GM21423 (cell line): ENCODE measurements at regions not wholly inside any gene's neighbourhood (a gene's known extent, or its start where the extent isn't known, plus 50 kb on each side); places are given as distances from the start of the nearest gene placed in this dataset.
"Not testable (repeated sequence)": the region's sequence is repeated elsewhere in the genome, so short reads cannot be mapped to it uniquely, and the experiment has no call there.

ENCODE experiments used
- ATAC-seq: cut with Tn5 transposase; IDR thresholded peaks from one replicate; pipeline ENCODE4 v1.9.1; 2021; ENCODE audit warnings: mild to moderate bottlenecking, moderate library complexity; ENCODE audit not compliant: unreplicated experiment

- no peak for ATAC-seq
These were observed 207.6 kb downstream of the EMP1 start for GRCh38 chr12:13404111-13404628.

DNA sequence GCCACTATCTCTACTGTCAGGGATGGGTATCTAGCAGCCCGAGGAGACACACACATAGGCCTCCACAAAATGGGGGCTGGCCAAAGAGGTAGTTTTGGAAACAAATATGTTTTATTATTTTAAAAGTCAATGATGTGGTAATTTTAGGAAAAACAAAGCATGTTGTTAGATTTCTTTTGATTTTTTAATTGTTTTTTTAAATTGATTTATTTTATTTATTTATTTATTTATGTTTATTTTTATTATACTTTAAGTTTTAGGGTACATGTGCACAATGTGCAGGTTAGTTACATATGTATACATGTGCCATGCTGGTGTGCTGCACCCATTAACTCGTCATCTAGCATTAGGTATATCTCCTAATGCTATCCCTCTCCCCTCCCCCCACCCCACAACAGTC lies 194.8 kb downstream of the EMP1 start:
- ATAC-seq: not testable (repeated sequence)

- ATAC-seq: no peak
These were observed 194.4 kb downstream of the EMP1 start for GRCh38 chr12:13390918-13391317.

DNA sequence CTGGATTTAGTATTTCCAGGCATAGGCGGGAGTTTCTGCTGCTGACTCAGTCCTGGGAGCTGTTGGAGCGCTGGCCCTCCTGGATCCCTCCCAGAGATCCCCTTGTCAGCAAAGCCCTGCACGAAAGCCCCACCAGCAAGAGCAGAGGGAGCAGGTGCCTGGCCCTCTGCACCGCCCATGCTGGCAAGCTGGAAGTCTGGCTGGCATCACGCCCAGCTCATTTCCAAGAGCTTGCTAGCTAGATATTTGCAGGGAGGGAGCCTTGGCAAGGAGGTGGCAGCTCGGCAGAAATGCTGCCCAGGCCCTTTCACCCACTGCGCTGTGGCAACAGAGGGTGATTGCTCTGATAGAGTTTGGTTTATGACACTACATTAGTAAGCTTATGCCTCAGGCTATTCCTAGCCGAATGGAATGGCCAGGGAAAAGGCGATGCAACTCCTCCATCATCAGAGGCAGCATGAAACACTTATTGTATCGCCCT lies 193.9 kb downstream of the EMP1 start:
- no peak for ATAC-seq

- ATAC-seq: no peak
These were observed 190.6 kb downstream of the EMP1 start for GRCh38 chr12:13387101-13387500.

DNA sequence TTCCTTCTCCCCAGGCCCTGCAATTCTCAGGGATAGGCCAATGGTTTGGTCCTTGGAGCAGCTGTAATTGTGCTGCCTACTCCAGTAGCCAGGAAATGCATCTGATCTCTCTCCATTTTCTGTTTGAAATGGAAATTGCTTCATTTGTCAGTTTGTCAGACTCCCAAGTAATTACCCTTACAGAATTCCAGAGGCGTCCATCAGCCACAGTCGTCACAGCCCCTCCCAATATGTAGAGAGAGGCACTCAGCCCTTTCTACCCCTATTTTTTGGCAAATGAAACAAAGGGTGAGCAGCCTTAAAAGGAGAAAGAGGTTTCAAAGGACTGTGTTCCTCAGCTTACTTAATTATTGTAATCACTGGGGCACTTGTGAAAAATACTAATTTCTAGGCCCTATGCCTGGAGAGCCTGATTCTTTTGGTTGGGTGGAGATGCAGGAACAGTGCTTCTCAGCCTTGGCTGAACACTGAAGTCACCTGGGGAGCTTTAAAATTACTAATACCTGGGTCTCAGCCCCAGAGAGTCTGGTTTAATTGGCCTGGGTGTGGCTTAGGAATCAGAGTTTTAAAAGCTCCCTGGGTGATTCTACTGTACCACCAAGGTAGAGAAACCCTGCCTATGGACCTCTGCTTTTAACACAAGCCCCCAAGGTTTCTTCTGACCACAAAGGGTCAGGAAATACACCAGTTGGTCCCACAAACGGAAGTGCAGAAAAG lies 190.0 kb downstream of the EMP1 start:
- ATAC-seq: no peak

DNA sequence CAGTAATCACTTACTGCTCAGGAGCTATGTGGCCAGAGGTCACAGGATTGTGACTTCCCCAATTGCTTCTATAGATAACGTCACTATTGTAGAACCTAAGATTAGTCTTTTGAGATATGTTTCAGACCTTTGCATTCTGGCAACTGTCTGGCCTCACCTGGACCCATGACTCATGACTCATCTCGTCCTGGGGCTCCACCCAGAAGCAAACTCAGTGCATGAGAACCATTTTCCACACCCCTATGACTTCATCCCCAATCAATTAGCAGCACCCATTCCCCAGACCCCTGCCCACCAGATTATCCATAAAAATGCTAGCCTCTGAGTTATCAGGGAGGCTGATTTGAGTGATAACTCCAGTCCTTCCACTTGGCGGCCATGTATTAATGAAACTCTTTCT lies 186.9 kb downstream of the EMP1 start:
- no peak for ATAC-seq

DNA sequence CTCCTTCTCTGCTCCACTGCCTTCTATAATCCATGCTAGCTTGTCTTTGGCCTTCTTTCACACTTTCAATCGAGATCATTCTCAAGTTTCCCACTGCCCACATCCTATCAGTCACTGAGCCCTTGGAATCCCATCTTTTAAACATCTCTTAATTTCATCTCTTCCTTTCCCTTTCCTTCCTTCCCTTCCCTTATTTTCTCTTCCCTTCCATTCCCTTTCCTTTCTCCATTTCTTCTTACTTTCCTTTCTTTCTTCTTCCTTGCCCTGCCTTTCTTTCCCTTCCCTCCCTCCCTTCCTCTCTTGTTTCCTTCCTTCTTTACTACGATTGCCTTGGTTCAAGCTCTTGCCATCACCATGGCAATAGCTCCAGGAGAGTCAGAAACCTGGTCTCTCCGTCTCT lies 183.8 kb downstream of the EMP1 start:
- no peak for ATAC-seq

GRCh38 chr12:13379531-13380188 lies 183.1 kb downstream of the EMP1 start:
- no peak for ATAC-seq

DNA sequence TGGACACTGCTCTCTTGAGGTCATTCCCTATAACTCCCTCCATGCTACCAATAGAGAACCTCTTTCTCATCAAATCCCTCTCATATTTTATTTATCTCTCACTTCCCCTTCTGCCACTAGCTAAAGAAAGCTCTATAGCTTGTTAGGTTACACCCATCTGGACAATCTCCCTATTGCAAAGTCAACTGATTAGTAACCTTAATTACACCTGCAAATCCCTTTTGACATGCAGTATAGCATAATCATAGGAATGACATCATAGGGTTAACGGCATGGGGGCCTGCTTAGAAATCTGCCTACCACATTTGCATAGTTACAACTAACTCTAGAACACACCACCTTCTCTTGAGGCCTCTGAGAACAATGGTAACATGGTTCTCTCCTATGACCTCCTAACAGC lies 181.2 kb downstream of the EMP1 start:
- no peak for ATAC-seq

DNA sequence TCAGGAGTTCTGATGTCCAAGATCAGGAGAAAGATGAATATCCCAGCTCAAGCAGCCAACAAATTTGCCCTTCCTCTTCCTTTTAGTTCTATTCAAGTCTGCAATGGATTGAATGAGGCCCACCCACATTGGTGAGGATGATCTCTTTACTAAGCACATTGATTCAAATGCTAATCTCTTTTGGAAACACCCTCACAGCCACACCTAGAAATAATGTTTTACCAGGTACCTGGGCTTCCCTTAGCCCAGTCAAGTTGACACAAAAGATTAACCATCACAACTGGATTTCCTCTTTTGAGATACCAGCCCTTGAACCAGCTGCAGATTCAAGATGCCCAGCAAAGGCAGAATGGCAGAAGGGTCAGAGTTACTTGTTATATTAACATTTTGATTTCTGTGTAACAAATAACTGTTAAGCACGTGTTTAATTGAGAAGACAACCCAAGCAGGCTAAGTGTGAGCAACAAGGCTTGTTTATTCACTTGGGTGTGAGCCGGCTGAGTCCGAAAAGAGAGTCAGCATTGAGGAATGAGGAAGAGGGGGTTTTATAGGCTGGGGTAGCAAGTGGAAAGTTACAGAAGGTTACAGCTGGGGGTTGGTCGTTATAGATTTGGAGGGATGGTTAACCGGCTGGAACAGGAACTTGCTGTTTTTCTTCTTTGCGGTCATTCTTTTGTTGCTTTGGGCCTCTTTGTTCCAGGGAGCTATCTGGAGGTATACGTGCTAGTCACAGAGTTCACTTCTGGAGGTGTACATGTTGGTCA lies 180.3 kb downstream of the EMP1 start:
- no peak for ATAC-seq

GRCh38 chr12:13375583-13376345 lies 179.2 kb downstream of the EMP1 start:
- no peak for ATAC-seq

DNA sequence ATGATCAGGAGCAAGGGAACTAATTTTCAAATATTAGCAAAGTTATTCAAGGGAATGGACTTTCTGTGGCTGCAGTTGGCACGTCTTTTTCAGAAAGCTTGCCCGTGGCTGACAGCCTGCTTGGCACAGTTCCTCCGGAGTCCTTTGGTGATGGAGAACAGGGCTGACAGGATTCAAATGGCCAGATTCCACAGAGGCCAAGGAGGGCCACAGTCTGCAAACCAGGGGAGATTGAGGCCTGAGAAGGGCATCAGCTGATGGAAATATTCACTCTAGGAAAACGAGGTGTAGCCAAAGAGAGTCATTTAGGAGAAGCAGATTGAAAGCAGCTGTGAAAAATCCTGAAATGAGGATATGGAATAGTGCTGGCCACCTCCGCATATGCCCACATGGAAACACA lies 178.3 kb downstream of the EMP1 start:
- no peak for ATAC-seq

GRCh38 chr12:13373803-13374202 lies 177.3 kb downstream of the EMP1 start:
- ATAC-seq: no peak

DNA sequence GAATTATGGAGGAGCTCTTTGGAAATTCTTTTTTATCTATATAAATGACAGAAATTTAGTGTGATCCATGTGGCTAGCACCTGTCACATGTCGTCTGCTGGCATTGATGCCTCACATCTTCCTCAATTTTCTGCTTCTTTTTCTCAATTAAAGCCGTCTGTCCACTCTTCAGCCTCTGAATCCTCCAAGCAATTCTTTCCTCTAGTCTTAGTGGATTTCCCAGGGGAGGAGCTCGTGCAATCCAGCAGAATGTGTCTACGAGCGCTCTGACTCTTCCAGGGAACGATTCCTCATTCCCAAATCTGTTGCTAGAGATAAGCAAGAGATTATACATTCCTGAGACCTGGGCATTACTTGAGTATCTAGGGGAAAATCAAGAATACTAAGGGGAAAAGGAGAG lies 176.6 kb downstream of the EMP1 start:
- ATAC-seq: no peak

DNA sequence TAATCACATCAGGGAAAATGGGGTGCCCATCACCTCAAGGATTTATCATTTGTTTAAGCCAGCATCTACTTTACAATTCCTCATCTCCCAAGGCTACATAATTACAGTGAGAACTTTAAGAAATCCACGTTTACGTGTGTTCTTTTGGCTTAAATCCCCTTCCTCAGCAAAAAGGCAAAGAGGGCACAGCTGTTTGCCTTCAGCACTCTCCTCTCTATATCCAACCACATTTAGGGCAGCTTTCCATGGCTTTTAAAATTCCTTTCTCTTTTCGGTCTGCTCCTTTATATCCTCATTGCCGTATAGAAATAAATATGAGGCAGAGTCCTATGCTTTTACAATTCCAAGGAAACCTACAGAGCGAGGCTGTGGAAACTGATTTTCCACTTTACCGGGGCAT lies 175.9 kb downstream of the EMP1 start:
- no peak for ATAC-seq

GRCh38 chr12:13371797-13372196 lies 175.3 kb downstream of the EMP1 start:
- ATAC-seq: no peak

DNA sequence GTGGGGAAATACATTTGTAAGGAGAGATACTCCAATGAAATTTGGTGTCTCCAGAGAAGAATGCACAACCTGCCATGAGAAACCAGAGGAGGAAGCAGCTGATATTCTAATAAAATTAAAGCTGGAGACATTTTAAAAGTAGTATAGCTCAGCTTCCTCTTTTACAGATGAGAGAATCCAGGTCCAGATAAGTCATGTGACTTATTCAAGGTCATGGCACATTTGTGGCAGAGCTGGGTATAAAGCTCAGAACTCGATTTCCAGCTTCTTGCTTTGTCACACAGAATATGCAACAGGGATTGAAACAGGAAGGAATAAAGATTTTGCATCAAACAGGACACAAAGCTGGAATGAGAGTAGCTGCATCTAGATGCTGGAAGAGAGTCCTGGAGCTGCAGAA lies 174.8 kb downstream of the EMP1 start:
- ATAC-seq: no peak

- ATAC-seq: no peak
These were observed 173.0 kb downstream of the EMP1 start for GRCh38 chr12:13369474-13370056.

DNA sequence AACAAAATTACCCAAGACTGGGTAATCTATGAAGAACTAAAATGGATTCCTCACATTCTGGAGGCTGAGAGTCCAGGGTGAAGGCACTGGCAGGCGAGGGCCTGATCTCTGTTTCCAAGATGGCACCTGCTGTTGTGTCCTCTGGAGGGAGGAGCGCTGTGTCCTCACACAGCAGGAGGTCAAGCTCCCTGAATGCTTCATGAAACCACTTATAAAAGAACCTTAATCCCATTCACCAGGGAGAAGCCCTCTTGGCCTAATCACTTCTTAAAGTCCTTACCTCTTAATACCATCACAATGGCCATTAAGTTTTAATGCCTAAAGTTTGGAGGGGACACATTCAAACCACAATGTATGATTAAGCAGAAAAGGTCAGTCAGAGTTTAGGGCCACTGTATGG lies 172.4 kb downstream of the EMP1 start:
- no peak for ATAC-seq

DNA sequence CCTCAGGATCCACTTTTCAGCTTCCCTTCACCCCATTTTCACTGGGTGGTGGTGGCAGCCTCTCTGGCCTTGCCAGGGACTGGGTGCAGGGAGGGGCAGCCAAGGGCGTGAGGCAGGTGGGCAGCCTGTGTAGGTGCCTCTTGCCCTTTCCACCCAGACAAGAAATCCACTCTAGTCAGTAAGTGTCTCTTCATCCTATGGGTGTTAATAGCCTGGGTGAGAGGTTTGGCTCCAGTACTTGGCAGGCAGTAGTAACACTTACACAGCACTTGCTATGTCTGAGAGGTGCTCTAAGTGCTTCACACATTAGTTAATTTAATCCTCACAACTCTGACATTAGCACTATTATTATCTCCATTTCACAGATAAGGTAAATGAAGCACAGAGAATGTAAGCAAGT lies 171.9 kb downstream of the EMP1 start:
- no peak for ATAC-seq
